Right kidney (tissue), 1 donor: ENCODE measurements at regions not wholly inside any gene's neighbourhood (a gene's known extent, or its start where the extent isn't known, plus 50 kb on each side); places are given as distances from the start of the nearest gene placed in this dataset.

ENCODE experiments used
- DNase-seq: peaks from one replicate; pipeline ENCODE4 v3.0.0-alpha.2; 2016

- no peak for DNase-seq
Observed at GRCh38 chr2:144592500-144593256, 72.8 kb upstream of the ZEB2 start.

- no peak for DNase-seq
Observed at GRCh38 chr2:144587306-144587705, 67.4 kb upstream of the ZEB2 start.

GRCh38 chr2:144586476-144586875 is 66.6 kb upstream of the ZEB2 start:
- no peak for DNase-seq

- DNase-seq, result no peak
Observed at GRCh38 chr2:144583741-144584453, 64.0 kb upstream of the ZEB2 start.

- no peak for DNase-seq
Observed at GRCh38 chr2:144583381-144583729, 63.4 kb upstream of the ZEB2 start.

GRCh38 chr2:144582651-144583380 is 62.9 kb upstream of the ZEB2 start:
- no peak for DNase-seq

- DNase-seq, result no peak
Observed at GRCh38 chr2:144580521-144581161, 60.7 kb upstream of the ZEB2 start.

- DNase-seq, result no peak
Observed at GRCh38 chr2:144579556-144579955, 59.6 kb upstream of the ZEB2 start.

GRCh38 chr2:144578099-144578498 is 58.2 kb upstream of the ZEB2 start:
- no peak for DNase-seq

GRCh38 chr2:144572977-144573376 is 53.1 kb upstream of the ZEB2 start:
- DNase-seq, result no peak

GRCh38 chr2:144571770-144572169 is 51.9 kb upstream of the ZEB2 start:
- no peak for DNase-seq

- no peak for DNase-seq
Observed at GRCh38 chr2:144570566-144570965, 50.6 kb upstream of the ZEB2 start.
